HepG2 (cell line): ENCODE measurements at regions not wholly inside any gene's neighbourhood (a gene's known extent, or its start where the extent isn't known, plus 50 kb on each side); places are given as distances from the start of the nearest gene placed in this dataset.

Experiments
- ATAC-seq: fragments of 200-7000 bp; cut with Tn5 transposase; 3 replicates; pipeline ENCODE4 v1.9.1; 2020; ENCODE audit warnings: mild to moderate bottlenecking, moderate library complexity
- BruUV-seq: library from RNA; stranded (reverse); fragments of 400-500 nt; replicated peaks from 2 replicates; lab custom pipeline; 2021; lab: Mats Ljungman, UMichigan
- CTCF ChIA-PET: fragments of 300-600 bp; formaldehyde crosslinking; extraction: SDS; loops from one replicate; lab custom pipeline; 2021; ENCODE audit warnings: low total read pairs, inconsistent platforms, low intra/inter-chr PET ratio; lab: Yijun Ruan, JAX
- POLR2A ChIA-PET: fragments of 350-600 bp; sonication (Branson Sonifier 250); formaldehyde crosslinking; loops from one replicate; lab custom pipeline; 2020; ENCODE audit warnings: antibody characterized with exemption, inconsistent platforms; lab: Yijun Ruan, JAX
- DNase-seq: peaks from one replicate; pipeline ENCODE4 v3.0.0-alpha.2; 2015; ENCODE audit warnings: low spot score
- FAIRE-seq: peaks from 3 replicates; lab custom pipeline; 2011; peaks lifted over from hg19 to GRCh38; lab: Jason Lieb, UNC
- H2AFZ ChIP-seq: one replicate; pipeline ENCODE4 v1.6.1; 2011; ENCODE audit warnings: low read length, inconsistent platforms
- H3K27ac ChIP-seq: fragments of 300-600 bp; 3 replicates; pipeline ENCODE4 v1.8.0; 2011; ENCODE audit warnings: mixed run types, mild to moderate bottlenecking, mixed read lengths, low read length, inconsistent platforms; ENCODE audit not compliant: insufficient read depth; ENCODE audit errors: extremely low read length
- H3K27me3 ChIP-seq, 2 experiments: fragments of 200-600 bp in 1 of 2; 2 replicates in 1 of 2; 3 replicates in 1 of 2; pipeline versions ENCODE4 v1.6.0 to v1.8.0; 2011; ENCODE audit warnings: low read length in 2 of 2, mild to moderate bottlenecking in 2 of 2, moderate library complexity in 2 of 2, inconsistent platforms in 1 of 2; ENCODE audit not compliant: insufficient read depth in 2 of 2, control insufficient read depth in 1 of 2
- H3K36me3 ChIP-seq, 2 experiments: fragments of 200-600 bp in 1 of 2; replicated peaks in 1 of 2; 2 replicates in 1 of 2; 3 replicates in 1 of 2; pipeline versions ENCODE4 v1.5.1 to v1.8.0; 2011; ENCODE audit warnings: low read length in 2 of 2, inconsistent platforms in 1 of 2; ENCODE audit not compliant: insufficient read depth in 2 of 2, control insufficient read depth in 1 of 2
- H3K4me1 ChIP-seq: 2 replicates; pipeline ENCODE4 v1.5.1; 2012; ENCODE audit warnings: low read length, inconsistent platforms; ENCODE audit not compliant: insufficient read depth
- H3K4me2 ChIP-seq: 2 replicates; pipeline ENCODE4 v1.6.0; 2011; ENCODE audit warnings: low read depth, low read length, inconsistent platforms
- H3K4me3 ChIP-seq, 3 experiments: fragments of 200-600 bp in 1 of 3; sonication (generic), shearing (Covaris generic) in 1 of 3; replicated peaks in 1 of 3; 2 replicates each; pipeline ENCODE4 v1.5.1; 2011 to 2016; ENCODE audit warnings: low read length in 3 of 3, inconsistent platforms in 2 of 3, low read depth in 2 of 3, mild to moderate bottlenecking in 2 of 3, control low read depth in 1 of 3, mixed read lengths in 1 of 3; ENCODE audit not compliant: insufficient read depth in 1 of 3
- H3K79me2 ChIP-seq: one replicate; pipeline ENCODE4 v1.6.1; 2011; ENCODE audit warnings: low read length, inconsistent platforms; ENCODE audit not compliant: insufficient read depth
- H3K9ac ChIP-seq: 2 replicates; pipeline ENCODE4 v1.6.0; 2011; ENCODE audit warnings: mild to moderate bottlenecking, low read depth, low read length, inconsistent platforms; ENCODE audit not compliant: insufficient read depth
- H3K9me3 ChIP-seq: 2 replicates; pipeline ENCODE4 v1.5.1; 2012; ENCODE audit warnings: mild to moderate bottlenecking, low read length
- H4K20me1 ChIP-seq: 2 replicates; pipeline ENCODE4 v1.6.0; 2011; ENCODE audit warnings: inconsistent platforms, mild to moderate bottlenecking, low read length, moderate library complexity; ENCODE audit not compliant: insufficient read depth
- DNMT1 ChIP-seq: sonication (generic); formaldehyde crosslinking; IDR thresholded peaks from 2 replicates; pipeline ENCODE4 v1.5.1; 2020; ENCODE audit warnings: mild to moderate bottlenecking, missing genetic modification reagents
- EEA1 ChIP-seq: sonication (generic); formaldehyde crosslinking; IDR thresholded peaks from 2 replicates; pipeline ENCODE4 v1.5.1; 2020; ENCODE audit warnings: mild to moderate bottlenecking, missing genetic modification reagents, borderline replicate concordance
- FOXJ3 ChIP-seq: sonication (generic); formaldehyde crosslinking; IDR thresholded peaks from 2 replicates; pipeline ENCODE4 v1.4.0; 2020; ENCODE audit warnings: missing genetic modification reagents, mild to moderate bottlenecking, borderline replicate concordance
- SP5 ChIP-seq: IDR thresholded peaks from 2 replicates; pipeline ENCODE4 v1.6.1; 2016; ENCODE audit warnings: low read depth, borderline replicate concordance
- TRIM24 ChIP-seq: sonication (generic); formaldehyde crosslinking; IDR thresholded peaks from 2 replicates; pipeline ENCODE4 v1.8.0; 2022; ENCODE audit warnings: mild to moderate bottlenecking, missing genetic modification reagents
- YEATS4 ChIP-seq: sonication (generic); formaldehyde crosslinking; IDR thresholded peaks from 2 replicates; pipeline ENCODE4 v1.4.0; 2020; ENCODE audit warnings: missing genetic modification reagents, borderline replicate concordance
- ZNF280D ChIP-seq: sonication (generic); formaldehyde crosslinking; IDR thresholded peaks from 2 replicates; pipeline ENCODE4 v1.5.1; 2020; ENCODE audit warnings: mild to moderate bottlenecking, missing genetic modification reagents
- ZNF557 ChIP-seq: sonication (generic); formaldehyde crosslinking; IDR thresholded peaks from 2 replicates; pipeline ENCODE4 v1.4.0; 2020; ENCODE audit warnings: missing genetic modification reagents
- WGBS: methylation state at CpG from one replicate; pipeline ENCODE4 v1.1.6; 2017; ENCODE audit warnings: low lambda C conversion rate; 5-methylcytosine and 5-hydroxymethylcytosine counted together
- in situ Hi-C: cut with HindIII; loops from 2 replicates; pipeline ENCODE4 v1.10.0; 2017; ENCODE audit warnings: low pct_unique_long_range_greater_than_20kb; ENCODE audit not compliant: extremely low pct_ligation_motif_present
- intact Hi-C: fragments of 100-400 bp; cut with micrococcal nuclease; formaldehyde crosslinking; loops from one replicate; pipeline ENCODE4 v1.10.0; 2022; ENCODE audit not compliant: unreplicated experiment
- TF ChIP-seq, protein P1 (sequence below), 2 experiments: sonication (generic) in 1 of 2; formaldehyde crosslinking in 1 of 2; IDR thresholded peaks; 2 replicates each; pipeline versions ENCODE4 v1.6.1 to v1.9.0; 2014 to 2022; ENCODE audit warnings: antibody characterized with exemption in 1 of 2, borderline replicate concordance in 1 of 2, inconsistent platforms in 1 of 2, low read depth in 1 of 2, missing genetic modification reagents in 1 of 2

GRCh38 chr13:89937420-89937819 is 1410.1 kb upstream of the MIR17HG start:
- Histone ChIP-seq H3K27ac (no peak overlapping the region), H3K9ac (no peak overlapping the region), H3K9me3 (no peaks in the 10 kb centered on the region), H3K4me2 (no peak overlapping the region), H3K4me1 (no peaks in the 10 kb centered on the region), H3K4me3 (no peak overlapping the region), H4K20me1 (no peaks in the 10 kb centered on the region), H2AFZ (no peak overlapping the region), H3K27me3 (no peaks in the 10 kb centered on the region), H3K36me3 (no peaks in the 10 kb centered on the region), H3K79me2 (no peaks in the 10 kb centered on the region)
- POLR2A ChIA-PET, result no interaction called here
- in situ Hi-C loops (no loop called here), intact Hi-C loops (no loop called here)
- FAIRE-seq (no peak), ATAC-seq (no peak), DNase-seq (no peak)
- no peak for TF ChIP-seq TRIM24
- no peak for TF ChIP-seq DNMT1
- no peak for TF ChIP-seq FOXJ3 (CRISPR knock-in tag)
- no TSS peak for BruUV-seq
- WGBS, result 11% methylated on average over 3 of the region's 3 CpGs
- CTCF ChIA-PET, result no interaction called here

DNA sequence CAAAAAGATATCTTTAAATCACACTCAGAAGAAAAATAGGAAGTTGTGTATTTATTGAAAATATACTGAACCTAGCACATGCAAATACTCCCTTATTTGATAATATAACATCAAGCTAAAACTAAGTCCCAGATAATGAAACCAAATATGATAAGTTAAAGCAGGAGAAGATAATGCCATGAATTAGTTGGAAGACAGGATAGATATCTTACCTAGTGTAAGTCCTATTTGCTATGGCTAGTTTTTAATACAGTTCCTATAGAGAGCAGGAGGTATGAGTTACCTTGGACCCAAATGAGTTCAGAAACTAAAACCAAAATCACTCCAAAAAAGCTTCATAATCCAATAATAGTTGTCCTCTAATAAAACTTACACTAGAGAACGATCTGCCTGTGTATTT is 1407.1 kb upstream of the MIR17HG start:
- intact Hi-C loops (no loop called here), in situ Hi-C loops (no loop called here)
- FAIRE-seq, result no peak
- H3K79me2 ChIP-seq, result no peaks in the 10 kb centered on the region
- no TSS peak for BruUV-seq
- no peaks in the 10 kb centered on the region for H4K20me1 ChIP-seq
- CTCF ChIA-PET, result no interaction called here
- WGBS, result 5% methylated on average over 1 of the region's 1 CpG
- H3K27ac ChIP-seq, result no peak overlapping the region
- POLR2A ChIA-PET, result no interaction called here
- no peak overlapping the region for H2AFZ ChIP-seq
- no peaks in the 10 kb centered on the region for H3K9me3 ChIP-seq
- H3K4me3 ChIP-seq, result no peak overlapping the region
- H3K4me2 ChIP-seq, result no peak overlapping the region
- no peak for ATAC-seq
- no peaks in the 10 kb centered on the region for H3K27me3 ChIP-seq
- H3K36me3 ChIP-seq, result no peaks in the 10 kb centered on the region
- DNase-seq, result no peak
- H3K9ac ChIP-seq, result no peak overlapping the region
- H3K4me1 ChIP-seq, result no peaks in the 10 kb centered on the region
- no peak for TF ChIP-seq ZNF557 (CRISPR knock-in tag)
- no peak for TF ChIP-seq YEATS4 (CRISPR knock-in tag)
- TF ChIP-seq, protein P1, sequence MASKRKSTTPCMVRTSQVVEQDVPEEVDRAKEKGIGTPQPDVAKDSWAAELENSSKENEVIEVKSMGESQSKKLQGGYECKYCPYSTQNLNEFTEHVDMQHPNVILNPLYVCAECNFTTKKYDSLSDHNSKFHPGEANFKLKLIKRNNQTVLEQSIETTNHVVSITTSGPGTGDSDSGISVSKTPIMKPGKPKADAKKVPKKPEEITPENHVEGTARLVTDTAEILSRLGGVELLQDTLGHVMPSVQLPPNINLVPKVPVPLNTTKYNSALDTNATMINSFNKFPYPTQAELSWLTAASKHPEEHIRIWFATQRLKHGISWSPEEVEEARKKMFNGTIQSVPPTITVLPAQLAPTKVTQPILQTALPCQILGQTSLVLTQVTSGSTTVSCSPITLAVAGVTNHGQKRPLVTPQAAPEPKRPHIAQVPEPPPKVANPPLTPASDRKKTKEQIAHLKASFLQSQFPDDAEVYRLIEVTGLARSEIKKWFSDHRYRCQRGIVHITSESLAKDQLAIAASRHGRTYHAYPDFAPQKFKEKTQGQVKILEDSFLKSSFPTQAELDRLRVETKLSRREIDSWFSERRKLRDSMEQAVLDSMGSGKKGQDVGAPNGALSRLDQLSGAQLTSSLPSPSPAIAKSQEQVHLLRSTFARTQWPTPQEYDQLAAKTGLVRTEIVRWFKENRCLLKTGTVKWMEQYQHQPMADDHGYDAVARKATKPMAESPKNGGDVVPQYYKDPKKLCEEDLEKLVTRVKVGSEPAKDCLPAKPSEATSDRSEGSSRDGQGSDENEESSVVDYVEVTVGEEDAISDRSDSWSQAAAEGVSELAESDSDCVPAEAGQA (IDR thresholded peaks at IDR 0.05; ENCODE audit: low read depth), result no peak
- TF ChIP-seq, protein P1 (CRISPR knock-in tag; IDR thresholded peaks at IDR 0.05; ENCODE audit: borderline replicate concordance), result no peak
- TF ChIP-seq SP5 (CRISPR knock-in tag), result no peak
- TF ChIP-seq ZNF280D (CRISPR knock-in tag), result no peak
- no peak for TF ChIP-seq EEA1 (CRISPR knock-in tag)
